A673 (cell line): ENCODE measurements at regions not wholly inside any gene's neighbourhood (a gene's known extent, or its start where the extent isn't known, plus 50 kb on each side); places are given as distances from the start of the nearest gene placed in this dataset.

Experiments used
- BruUV-seq: library from RNA; stranded (reverse); fragments of 400-500 nt; replicated peaks from 2 replicates; lab custom pipeline; 2021; lab: Mats Ljungman, UMichigan
- CTCF ChIA-PET: fragments of 300-600 bp; sonication (Branson Sonifier 250); formaldehyde crosslinking; loops from one replicate; lab custom pipeline; 2022; ENCODE audit warnings: antibody characterized with exemption; lab: Charles Lee
- POLR2A ChIA-PET: fragments of 300-600 bp; sonication (Branson Sonifier 250); formaldehyde crosslinking; loops from one replicate; lab custom pipeline; 2022; ENCODE audit warnings: antibody characterized with exemption; ENCODE audit not compliant: low non-redundant PET; lab: Charles Lee
- DNase-seq: peaks from one replicate; pipeline ENCODE4 v3.0.0-alpha.2; 2015; ENCODE audit warnings: low spot score
- H3K27ac ChIP-seq: fragments of 200-600 bp; sonication (generic); 2 replicates; pipeline ENCODE4 v1.5.1; 2016; ENCODE audit warnings: mixed run types, low read depth, mild to moderate bottlenecking, mixed read lengths, antibody characterized with exemption, low read length; ENCODE audit not compliant: poor library complexity, severe bottlenecking
- H3K27me3 ChIP-seq: fragments of 200-600 bp; sonication (generic); replicated peaks from 2 replicates; pipeline ENCODE4 v1.6.1; 2017; ENCODE audit warnings: mixed run types, low read depth, mild to moderate bottlenecking, mixed read lengths, antibody characterized with exemption, low read length; ENCODE audit not compliant: insufficient read depth, poor library complexity
- H3K36me3 ChIP-seq: fragments of 200-600 bp; sonication (generic); 2 replicates; pipeline ENCODE4 v1.6.1; 2016; ENCODE audit warnings: mixed run types, mild to moderate bottlenecking, mixed read lengths, antibody characterized with exemption, low read length; ENCODE audit not compliant: insufficient read depth, poor library complexity, severe bottlenecking
- H3K4me1 ChIP-seq: fragments of 200-600 bp; sonication (generic); 2 replicates; pipeline ENCODE4 v1.6.1; 2017; ENCODE audit warnings: mixed run types, mild to moderate bottlenecking, mixed read lengths, antibody characterized with exemption, low read length; ENCODE audit not compliant: insufficient read depth, poor library complexity, severe bottlenecking
- H3K4me3 ChIP-seq: fragments of 200-600 bp; sonication (generic); 2 replicates; pipeline ENCODE4 v1.5.1; 2016; ENCODE audit warnings: low read depth, mixed run types, mild to moderate bottlenecking, mixed read lengths, low read length; ENCODE audit not compliant: poor library complexity, severe bottlenecking
- H3K9me3 ChIP-seq: fragments of 200-600 bp; sonication (generic); 2 replicates; pipeline ENCODE4 v1.6.1; 2016; ENCODE audit warnings: mixed run types, low read depth, mild to moderate bottlenecking, mixed read lengths, antibody characterized with exemption, low read length; ENCODE audit not compliant: poor library complexity, severe bottlenecking
- EZH2 ChIP-seq: fragments of 200-600 bp; sonication (generic); IDR thresholded peaks from 2 replicates; pipeline ENCODE4 v1.6.1; 2017; ENCODE audit warnings: borderline replicate concordance, low read depth, mild to moderate bottlenecking, mixed read lengths, antibody characterized with exemption, low read length; ENCODE audit not compliant: poor library complexity, severe bottlenecking
- intact Hi-C: fragments of 100-400 bp; cut with micrococcal nuclease; formaldehyde crosslinking; loops from one replicate; pipeline ENCODE4 v1.10.0; 2022; ENCODE audit not compliant: unreplicated experiment
- TF ChIP-seq, protein P1 (sequence below): fragments of 300-800, 200-600 bp; sonication (generic); conservative IDR thresholded peaks from 2 replicates; pipeline ENCODE4 v1.5.1; 2017; ENCODE audit warnings: low read depth, mild to moderate bottlenecking, antibody characterized with exemption, low read length, moderate library complexity, mixed read lengths

DNA sequence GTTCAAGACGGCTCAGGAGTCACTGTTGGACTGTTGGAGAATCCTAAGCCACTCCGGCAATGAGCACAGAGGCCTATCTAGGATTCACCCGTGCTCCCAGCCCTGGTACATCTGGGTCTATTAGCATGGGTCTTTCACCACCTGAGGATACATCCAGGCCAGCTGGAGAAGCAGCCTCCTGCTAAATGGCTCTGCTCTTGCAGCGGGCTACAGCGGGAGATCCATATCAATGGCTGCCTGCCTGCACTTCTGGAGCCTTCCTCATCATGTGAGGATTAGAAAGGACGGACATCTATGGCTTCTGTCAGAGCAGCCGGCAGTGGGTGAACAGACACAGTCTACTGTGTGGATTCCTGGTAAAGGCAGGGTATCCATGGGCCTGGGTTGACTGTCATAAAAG is 357.4 kb downstream of the MLLT3 start:
- no TSS peak for BruUV-seq
- Histone ChIP-seq H3K27me3 (no peaks in the 10 kb centered on the region), H3K27ac (no peak overlapping the region), H3K4me3 (no peak overlapping the region), H3K4me1 (no peaks in the 10 kb centered on the region), H3K9me3 (no peaks in the 10 kb centered on the region), H3K36me3 (no peaks in the 10 kb centered on the region)
- DNase-seq: no peak
- TF ChIP-seq, protein P1, sequence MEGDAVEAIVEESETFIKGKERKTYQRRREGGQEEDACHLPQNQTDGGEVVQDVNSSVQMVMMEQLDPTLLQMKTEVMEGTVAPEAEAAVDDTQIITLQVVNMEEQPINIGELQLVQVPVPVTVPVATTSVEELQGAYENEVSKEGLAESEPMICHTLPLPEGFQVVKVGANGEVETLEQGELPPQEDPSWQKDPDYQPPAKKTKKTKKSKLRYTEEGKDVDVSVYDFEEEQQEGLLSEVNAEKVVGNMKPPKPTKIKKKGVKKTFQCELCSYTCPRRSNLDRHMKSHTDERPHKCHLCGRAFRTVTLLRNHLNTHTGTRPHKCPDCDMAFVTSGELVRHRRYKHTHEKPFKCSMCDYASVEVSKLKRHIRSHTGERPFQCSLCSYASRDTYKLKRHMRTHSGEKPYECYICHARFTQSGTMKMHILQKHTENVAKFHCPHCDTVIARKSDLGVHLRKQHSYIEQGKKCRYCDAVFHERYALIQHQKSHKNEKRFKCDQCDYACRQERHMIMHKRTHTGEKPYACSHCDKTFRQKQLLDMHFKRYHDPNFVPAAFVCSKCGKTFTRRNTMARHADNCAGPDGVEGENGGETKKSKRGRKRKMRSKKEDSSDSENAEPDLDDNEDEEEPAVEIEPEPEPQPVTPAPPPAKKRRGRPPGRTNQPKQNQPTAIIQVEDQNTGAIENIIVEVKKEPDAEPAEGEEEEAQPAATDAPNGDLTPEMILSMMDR: no peak
- TF ChIP-seq EZH2: no peak
- POLR2A ChIA-PET: no interaction called here
- intact Hi-C loops: no loop called here
- CTCF ChIA-PET: no interaction called here

DNA sequence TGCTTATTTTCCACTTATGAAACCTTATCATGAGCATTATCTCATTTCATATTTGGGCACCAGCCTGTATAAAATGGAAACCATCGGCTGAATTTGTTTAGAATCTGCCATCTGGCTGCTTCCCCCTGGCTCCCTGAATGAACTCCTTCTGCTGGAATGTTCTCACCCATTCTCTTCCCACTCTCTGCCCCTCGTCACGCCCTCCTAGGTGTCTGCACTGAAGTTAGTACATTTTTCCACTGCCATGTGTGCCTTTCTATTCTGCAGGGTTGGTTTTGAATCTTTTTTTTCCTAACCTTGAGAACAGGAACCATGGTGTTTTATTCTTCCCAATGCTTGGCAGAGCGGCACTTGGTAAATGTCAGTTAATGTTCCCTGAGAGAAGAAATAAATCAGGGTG is 359.7 kb downstream of the MLLT3 start:
- Histone ChIP-seq H3K27me3 (no peaks in the 10 kb centered on the region), H3K27ac (no peak overlapping the region), H3K4me1 (no peaks in the 10 kb centered on the region), H3K36me3 (no peaks in the 10 kb centered on the region), H3K9me3 (no peaks in the 10 kb centered on the region), H3K4me3 (no peak overlapping the region)
- CTCF ChIA-PET: no interaction called here
- POLR2A ChIA-PET: no interaction called here
- no peak for TF ChIP-seq EZH2
- TF ChIP-seq, protein P1: no peak
- no TSS peak for BruUV-seq
- no peak for DNase-seq
- intact Hi-C loops: no loop called here

DNA sequence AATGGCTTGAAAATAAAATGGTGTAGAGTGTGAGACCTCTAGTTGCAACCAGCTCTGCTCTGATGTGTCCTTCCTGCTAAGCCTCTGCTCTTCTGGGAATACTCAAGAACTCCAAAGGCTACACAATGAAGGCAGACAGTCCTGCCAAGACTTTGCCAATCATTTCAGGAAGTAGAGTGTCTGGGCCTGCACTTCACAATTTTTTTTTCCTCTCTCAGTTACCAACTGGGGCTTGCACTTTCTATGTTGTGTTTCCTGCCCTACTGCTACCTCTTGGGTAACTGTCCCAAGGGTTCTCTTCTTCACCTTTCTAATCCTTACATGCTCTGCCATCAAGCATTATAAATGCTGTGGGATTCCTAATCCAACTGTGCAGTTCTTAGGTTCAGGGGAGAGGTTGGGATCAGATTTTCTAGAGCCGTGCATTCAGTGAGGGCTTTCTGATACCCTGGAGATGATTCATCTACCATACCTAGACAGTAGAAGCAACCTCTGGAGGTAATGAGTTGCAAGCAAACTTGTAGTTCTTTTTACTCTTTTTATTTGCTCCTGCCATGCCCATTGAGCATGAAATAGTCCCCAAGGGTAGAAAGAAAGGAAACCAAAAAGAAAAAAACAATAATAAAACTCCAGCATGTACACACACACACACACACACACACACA is 365.9 kb downstream of the MLLT3 start:
- TF ChIP-seq, protein P1: no peak
- no peak for TF ChIP-seq EZH2
- intact Hi-C loops: no loop called here
- DNase-seq: no peak
- Histone ChIP-seq H3K27me3 (no peaks in the 10 kb centered on the region), H3K36me3 (no peaks in the 10 kb centered on the region), H3K9me3 (no peaks in the 10 kb centered on the region), H3K27ac (no peak overlapping the region), H3K4me3 (no peak overlapping the region), H3K4me1 (no peaks in the 10 kb centered on the region)
- POLR2A ChIA-PET: no interaction called here
- BruUV-seq: no TSS peak
- CTCF ChIA-PET: no interaction called here
